Endothelial cell of umbilical vein (primary cell): ENCODE measurements at regions not wholly inside any gene's neighbourhood (a gene's known extent, or its start where the extent isn't known, plus 50 kb on each side); places are given as distances from the start of the nearest gene placed in this dataset.

Experiments used
- BruUV-seq: library from RNA; stranded (reverse); fragments of 400-500 nt; replicated peaks from 2 replicates; lab custom pipeline; 2021; lab: Mats Ljungman, UMichigan
- CTCF ChIA-PET: fragments of 300-600, 350-600 bp; sonication (Branson Sonifier 250); formaldehyde crosslinking; loops from one replicate; lab custom pipeline; 2021; ENCODE audit warnings: antibody characterized with exemption, inconsistent platforms; lab: Charles Lee
- POLR2A ChIA-PET: fragments of 300-600, 350-600 bp; sonication (Branson Sonifier 250); formaldehyde crosslinking; loops from one replicate; lab custom pipeline; 2021; ENCODE audit warnings: antibody characterized with exemption, inconsistent platforms; lab: Charles Lee
- DNase-seq: peaks from one replicate; pipeline ENCODE4 v3.0.0-alpha.2; 2011; ENCODE audit warnings: low read depth, low spot score
- FAIRE-seq: peaks from 2 replicates; lab custom pipeline; 2011; peaks lifted over from hg19 to GRCh38; lab: Jason Lieb, UNC
- H2AFZ ChIP-seq: 2 replicates; pipeline ENCODE4 v1.6.0; 2012; ENCODE audit warnings: low read depth, low read length, control low read depth, inconsistent platforms
- H3K27ac ChIP-seq: 2 replicates; pipeline ENCODE4 v1.5.1; 2011; ENCODE audit warnings: low read depth, mild to moderate bottlenecking, control low read depth, low read length, moderate library complexity; ENCODE audit not compliant: insufficient read depth
- H3K27me3 ChIP-seq, 2 experiments: 2 replicates each; pipeline versions ENCODE4 v1.6.0 to v1.6.1; 2011; ENCODE audit warnings: low read length in 2 of 2, mixed read lengths in 1 of 2; ENCODE audit not compliant: control insufficient read depth in 2 of 2, insufficient read depth in 2 of 2
- H3K36me3 ChIP-seq, 2 experiments: 2 replicates in 1 of 2; 3 replicates in 1 of 2; pipeline ENCODE4 v1.5.1; 2011; ENCODE audit warnings: low read length in 2 of 2, mild to moderate bottlenecking in 1 of 2, moderate library complexity in 1 of 2; ENCODE audit not compliant: control insufficient read depth in 2 of 2, insufficient read depth in 2 of 2; ENCODE audit errors: extremely low read depth in 1 of 2
- H3K4me1 ChIP-seq: 3 replicates; pipeline ENCODE4 v1.5.1; 2011; ENCODE audit warnings: mild to moderate bottlenecking, low read length; ENCODE audit not compliant: control insufficient read depth, insufficient read depth; ENCODE audit errors: extremely low read depth
- H3K4me2 ChIP-seq: 2 replicates; pipeline ENCODE4 v1.6.1; 2011; ENCODE audit warnings: low read length, control low read depth, mixed read lengths; ENCODE audit not compliant: insufficient read depth
- H3K4me3 ChIP-seq, 3 experiments: fragments of 200-600 bp in 1 of 3; sonication (generic), shearing (Covaris generic) in 1 of 3; replicated peaks in 1 of 3; 2 replicates each; pipeline ENCODE4 v1.5.1; 2011 to 2016; ENCODE audit warnings: control low read depth in 3 of 3, low read length in 3 of 3, mild to moderate bottlenecking in 2 of 3, inconsistent platforms in 1 of 3, low read depth in 1 of 3, moderate library complexity in 1 of 3; ENCODE audit not compliant: insufficient read depth in 1 of 3
- H3K79me2 ChIP-seq: 2 replicates; pipeline ENCODE4 v1.6.0; 2012; ENCODE audit warnings: low read length, inconsistent platforms; ENCODE audit not compliant: control insufficient read depth, insufficient read depth
- H3K9ac ChIP-seq: replicated peaks from 2 replicates; pipeline ENCODE3; 2011; ENCODE audit warnings: low read length, control low read depth; ENCODE audit not compliant: insufficient read depth; ENCODE audit errors: extremely low read depth
- H3K9me1 ChIP-seq: replicated peaks from 3 replicates; pipeline ENCODE4 v1.6.0; 2011; ENCODE audit warnings: mild to moderate bottlenecking, low read length; ENCODE audit not compliant: control insufficient read depth, insufficient read depth; ENCODE audit errors: extremely low read depth
- H3K9me3 ChIP-seq: replicated peaks from 2 replicates; pipeline ENCODE4 v1.5.1; 2012; ENCODE audit warnings: low read length, inconsistent platforms; ENCODE audit not compliant: control insufficient read depth, insufficient read depth
- H4K20me1 ChIP-seq: replicated peaks from 2 replicates; pipeline ENCODE3; 2011; ENCODE audit warnings: mild to moderate bottlenecking, low read length; ENCODE audit not compliant: control insufficient read depth, insufficient read depth; ENCODE audit errors: extremely low read depth
- CTCF ChIP-seq, 2 donors: IDR thresholded peaks; 1 replicate in 1 of 2; 2 replicates in 1 of 2; pipeline ENCODE4 v1.5.1; 2011; ENCODE audit warnings: low read length in 2 of 2, mild to moderate bottlenecking in 2 of 2, moderate library complexity in 2 of 2, control low read depth in 1 of 2, inconsistent platforms in 1 of 2, low read depth in 1 of 2; ENCODE audit not compliant: insufficient read depth in 1 of 2; ENCODE audit errors: extremely low read depth in 1 of 2
- EZH2 ChIP-seq: IDR thresholded peaks from 2 replicates; pipeline ENCODE4 v1.6.1; 2012; ENCODE audit warnings: borderline replicate concordance, low read depth, mild to moderate bottlenecking, moderate library complexity, low read length, inconsistent platforms; ENCODE audit not compliant: severe bottlenecking
- FOS ChIP-seq: IDR thresholded peaks from 2 replicates; pipeline ENCODE4 v1.6.1; 2011; ENCODE audit warnings: mild to moderate bottlenecking, low read length, moderate library complexity, borderline replicate concordance; ENCODE audit not compliant: insufficient read depth
- GATA2 ChIP-seq: IDR thresholded peaks from 2 replicates; pipeline ENCODE4 v1.7.0; 2011; ENCODE audit warnings: low read depth, mild to moderate bottlenecking, moderate library complexity, mixed read lengths, low read length; ENCODE audit not compliant: insufficient read length, insufficient read depth
- JUN ChIP-seq: IDR thresholded peaks from 2 replicates; pipeline ENCODE4 v1.6.1; 2011; ENCODE audit warnings: borderline replicate concordance, low read depth; ENCODE audit not compliant: insufficient read length, insufficient read depth
- MYC ChIP-seq: IDR thresholded peaks from one replicate; pipeline ENCODE4 v1.6.1; 2011; ENCODE audit warnings: mild to moderate bottlenecking, low read depth, low read length
- POLR2A ChIP-seq: IDR thresholded peaks from 2 replicates; pipeline ENCODE4 v1.6.1; 2012; ENCODE audit warnings: low read depth, mild to moderate bottlenecking, control low read depth, low read length
- POLR2AphosphoS5 ChIP-seq: IDR thresholded peaks from 2 replicates; pipeline ENCODE4 v1.6.1; 2012; ENCODE audit warnings: low read depth, mild to moderate bottlenecking, control low read depth, low read length, moderate library complexity; ENCODE audit not compliant: insufficient read depth
- dilution Hi-C: fragments of 300-500 bp; cut with MboI; formaldehyde crosslinking; loops from one replicate; pipeline ENCODE4 v1.15.0; 2019; ENCODE audit warnings: low sequenced_read_pairs; ENCODE audit not compliant: extremely low pct_ligation_motif_present
- intact Hi-C: fragments of 100-400 bp; cut with micrococcal nuclease; formaldehyde crosslinking; loops from one replicate; pipeline ENCODE4 v1.10.0; 2022
- TF ChIP-seq, protein P1 (sequence below): IDR thresholded peaks from 2 replicates; pipeline ENCODE4 v1.6.1; 2011; ENCODE audit not compliant: insufficient read depth, insufficient read length

GRCh38 chrX:96433409-96434077, 251.1 kb upstream of the DIAPH2 start:
- intact Hi-C loops, result loop anchor here (2.0 to 5.0 kb wide), 2 partner anchors 251 to 269 kb away; partner anchors contain the start of gene DIAPH2
- Histone ChIP-seq H3K4me3 (no peak overlapping the region), H3K36me3 (no peaks in the 10 kb centered on the region), H3K79me2 (no peaks in the 10 kb centered on the region), H3K27me3 (no peaks in the 10 kb centered on the region), H3K4me1 (peaks cover 53% of the 10 kb centered on the region), H3K4me2 (no peak overlapping the region), H3K27ac (no peak overlapping the region), H3K9ac (no peak overlapping the region), H4K20me1 (no peaks in the 10 kb centered on the region), H3K9me1 (no peaks in the 10 kb centered on the region), H2AFZ (no peak overlapping the region), H3K9me3 (no peaks in the 10 kb centered on the region)
- TF ChIP-seq MYC (no peak), FOS (no peak), POLR2A (no peak), CTCF (IDR thresholded peaks at IDR 0.05; ENCODE audit: extremely low read depth in 1 of 2, insufficient read depth in 1 of 2, low read depth in 1 of 2, low read length in 2 of 2) (no peak), GATA2 (no peak), EZH2 (no peak), JUN (no peak), POLR2AphosphoS5 (no peak)
- TF ChIP-seq, protein P1, sequence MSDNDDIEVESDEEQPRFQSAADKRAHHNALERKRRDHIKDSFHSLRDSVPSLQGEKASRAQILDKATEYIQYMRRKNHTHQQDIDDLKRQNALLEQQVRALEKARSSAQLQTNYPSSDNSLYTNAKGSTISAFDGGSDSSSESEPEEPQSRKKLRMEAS, result no peak
- dilution Hi-C loops, result no loop called here
- no peak for DNase-seq
- ChIA-PET CTCF (interaction anchor here (1.1 kb wide), 1 partner anchor 61 kb away, joined by 4 read pairs; no protein-coding TSS in a partner anchor), POLR2A (no interaction called here)
- peak; percentile 87 for FAIRE-seq
- BruUV-seq, result no TSS peak
